HG02943 (cell line): ENCODE measurements at regions not wholly inside any gene's neighbourhood (a gene's known extent, or its start where the extent isn't known, plus 50 kb on each side); places are given as distances from the start of the nearest gene placed in this dataset.
"Not testable (repeated sequence)": the region's sequence is repeated elsewhere in the genome, so short reads cannot be mapped to it uniquely, and the experiment has no call there.

Source experiments
- ATAC-seq: cut with Tn5 transposase; IDR thresholded peaks from one replicate; pipeline ENCODE4 v1.9.1; 2021; ENCODE audit warnings: mild to moderate bottlenecking, low read depth, moderate library complexity; ENCODE audit not compliant: unreplicated experiment

DNA sequence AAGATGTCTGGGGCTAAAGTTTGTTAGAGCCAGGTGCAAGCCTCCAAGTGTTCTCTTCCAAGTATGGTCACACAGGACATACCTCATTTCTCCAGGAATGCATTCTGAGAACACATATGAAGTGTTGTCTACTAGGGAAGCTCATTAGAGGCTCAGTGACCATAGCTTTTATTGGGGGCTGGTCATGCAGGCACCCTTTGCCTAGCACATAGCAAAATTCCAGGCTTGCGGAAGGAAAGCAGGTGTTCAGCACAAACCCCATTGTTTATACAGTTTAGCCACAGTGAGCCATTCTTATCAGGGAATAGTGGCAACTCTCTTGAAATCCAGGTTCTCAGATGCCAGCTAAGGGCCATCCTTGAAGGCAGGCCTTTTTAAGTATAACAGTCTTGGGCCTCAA is 112.1 kb upstream of the XIST start:
- no peak for ATAC-seq

GRCh38 chrX:73963682-73964081 is 111.2 kb upstream of the XIST start:
- ATAC-seq: no peak

DNA sequence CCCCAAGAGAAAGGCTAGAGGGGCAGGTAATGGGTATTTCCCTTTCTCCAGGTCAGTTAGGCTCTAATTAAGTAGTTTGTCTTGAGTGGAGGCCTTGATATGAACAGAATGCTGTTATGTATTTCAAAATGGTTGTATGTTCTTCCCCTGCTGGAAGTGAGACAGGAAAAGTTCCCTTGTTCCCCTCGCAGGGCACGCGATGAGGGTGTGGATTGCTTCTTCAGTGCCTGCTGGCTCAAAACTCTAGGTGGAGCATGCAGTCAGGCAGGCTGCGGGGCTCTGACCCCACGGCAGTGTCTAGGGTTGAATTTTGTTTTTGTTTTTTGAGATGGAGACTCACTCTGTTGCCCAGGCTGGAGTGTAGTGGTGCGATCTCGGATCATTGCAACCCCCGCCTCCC is 110.4 kb upstream of the XIST start:
- ATAC-seq: no peak

- ATAC-seq: not testable (repeated sequence)
Observed at GRCh38 chrX:73961867-73962266, 109.4 kb upstream of the XIST start.

DNA sequence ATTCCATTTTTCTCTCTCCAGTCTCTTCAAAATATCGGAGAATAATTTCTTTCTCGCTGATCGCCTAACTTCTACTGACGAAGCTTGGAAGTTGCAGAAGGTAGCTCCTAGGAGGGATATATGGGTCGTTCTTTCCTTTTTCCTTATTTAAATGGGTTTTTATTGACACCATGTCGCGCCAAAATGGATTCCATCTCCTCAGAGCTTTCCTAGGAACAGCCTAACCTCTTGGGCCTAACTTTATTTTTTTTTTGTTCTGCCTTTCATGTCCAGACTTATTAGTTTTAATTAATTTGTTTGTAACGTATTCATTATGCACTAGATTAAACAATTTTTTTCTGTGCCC is 92.0 kb upstream of the XIST start:
- peak; percentile 3 for ATAC-seq

- peak; percentile 97 for ATAC-seq
Observed at GRCh38 chrX:73943693-73944562, 91.4 kb upstream of the XIST start.

- no peak for ATAC-seq
Observed at GRCh38 chrX:73940893-73941470, 88.5 kb upstream of the XIST start.

GRCh38 chrX:73937843-73938242 is 85.3 kb upstream of the XIST start:
- ATAC-seq: not testable (repeated sequence)

- ATAC-seq: no peak
Observed at GRCh38 chrX:73932522-73932921, 80.0 kb upstream of the XIST start.

GRCh38 chrX:73930300-73930699 is 77.8 kb upstream of the XIST start:
- ATAC-seq: no peak

DNA sequence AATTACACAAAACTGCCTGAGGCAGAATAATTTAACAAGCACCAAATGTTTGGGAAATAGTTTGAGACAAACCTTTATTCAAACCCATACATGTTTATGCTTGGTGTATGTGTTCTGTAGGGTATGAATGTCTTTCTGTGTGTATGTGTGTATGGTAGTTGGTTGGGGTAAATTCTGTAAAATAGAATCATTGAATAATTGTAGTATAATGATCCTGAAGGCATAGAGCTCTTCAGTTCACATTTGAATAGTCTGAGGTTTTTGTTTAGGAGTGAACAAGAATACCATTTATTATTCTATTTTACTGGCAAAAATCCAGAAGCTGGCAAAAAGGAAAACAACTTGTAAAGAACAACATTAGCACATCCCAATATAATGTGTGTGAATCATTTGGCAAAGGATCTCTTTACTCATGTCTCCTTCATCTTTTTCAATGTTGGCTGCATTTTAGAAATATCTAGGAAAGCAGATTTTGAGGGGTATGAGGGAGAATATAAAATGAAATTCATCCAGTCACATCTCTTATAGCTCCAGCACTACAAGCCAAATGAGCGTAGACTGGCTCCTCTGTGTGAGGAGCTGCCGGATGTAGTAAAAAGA is 70.4 kb upstream of the XIST start:
- no peak for ATAC-seq

- ATAC-seq: no peak
Observed at GRCh38 chrX:73916931-73917667, 64.6 kb upstream of the XIST start.

- ATAC-seq: no peak
Observed at GRCh38 chrX:73916489-73916888, 64.0 kb upstream of the XIST start.

- not testable (repeated sequence) for ATAC-seq
Observed at GRCh38 chrX:73914792-73915191, 62.3 kb upstream of the XIST start.

DNA sequence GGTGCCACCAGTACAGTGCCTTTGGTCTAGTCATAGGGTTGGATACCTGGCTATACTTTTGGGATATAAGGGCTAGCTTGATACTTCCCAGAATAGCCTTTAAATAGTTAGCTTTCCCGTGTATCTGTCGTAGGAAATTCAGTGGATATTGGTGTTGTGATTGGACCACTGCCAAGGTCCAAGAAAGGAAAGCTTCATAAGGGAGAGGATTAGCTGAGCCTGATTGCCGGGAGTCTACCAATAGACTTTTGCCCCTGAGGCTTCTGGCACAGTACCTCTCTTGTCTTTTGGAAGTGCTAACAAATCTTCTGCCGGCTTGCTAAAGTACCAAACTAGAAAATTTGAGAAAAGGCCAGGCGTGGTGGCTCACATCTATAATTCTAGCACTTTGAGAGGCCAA is 61.1 kb upstream of the XIST start:
- ATAC-seq: no peak

- not testable (repeated sequence) for ATAC-seq
Observed at GRCh38 chrX:73911946-73912345, 59.4 kb upstream of the XIST start.

- ATAC-seq: not testable (repeated sequence)
Observed at GRCh38 chrX:73905749-73906374, 53.3 kb upstream of the XIST start.

DNA sequence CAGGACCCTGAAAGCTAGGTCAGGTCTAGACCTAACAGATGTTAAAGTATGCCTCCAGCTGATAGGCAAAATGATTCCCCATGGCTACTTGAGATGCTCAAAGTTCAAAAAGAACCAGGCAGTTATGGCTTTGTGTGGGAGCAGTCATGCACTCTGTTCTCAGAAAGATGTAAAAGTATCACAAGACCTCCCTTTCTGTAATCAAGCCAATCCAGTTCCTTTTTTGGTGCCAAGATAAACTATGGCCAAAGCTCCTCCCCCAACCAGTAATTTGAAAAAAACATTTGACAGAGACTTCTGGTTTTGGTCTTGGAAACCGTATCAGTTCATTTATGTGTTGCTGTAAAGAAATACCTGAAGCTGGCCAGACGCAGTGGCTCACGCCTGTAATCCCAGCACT is 51.4 kb upstream of the XIST start:
- ATAC-seq: no peak
